Epithelial cell of proximal tubule (primary cell): ENCODE measurements at regions not wholly inside any gene's neighbourhood (a gene's known extent, or its start where the extent isn't known, plus 50 kb on each side); places are given as distances from the start of the nearest gene placed in this dataset.
"Not testable (repeated sequence)": the region's sequence is repeated elsewhere in the genome, so short reads cannot be mapped to it uniquely, and the experiment has no call there.

Experiments
- DNase-seq: peaks from one replicate; pipeline ENCODE4 v3.0.0-alpha.2; 2011; ENCODE audit warnings: low read depth
- H3K4me3 ChIP-seq: 2 replicates; pipeline ENCODE4 v1.5.1; 2011; ENCODE audit warnings: low read depth, mild to moderate bottlenecking, low read length
- CTCF ChIP-seq: conservative IDR thresholded peaks from 2 replicates; pipeline ENCODE4 v1.5.1; 2012; ENCODE audit warnings: low read depth, mild to moderate bottlenecking, low read length

DNA sequence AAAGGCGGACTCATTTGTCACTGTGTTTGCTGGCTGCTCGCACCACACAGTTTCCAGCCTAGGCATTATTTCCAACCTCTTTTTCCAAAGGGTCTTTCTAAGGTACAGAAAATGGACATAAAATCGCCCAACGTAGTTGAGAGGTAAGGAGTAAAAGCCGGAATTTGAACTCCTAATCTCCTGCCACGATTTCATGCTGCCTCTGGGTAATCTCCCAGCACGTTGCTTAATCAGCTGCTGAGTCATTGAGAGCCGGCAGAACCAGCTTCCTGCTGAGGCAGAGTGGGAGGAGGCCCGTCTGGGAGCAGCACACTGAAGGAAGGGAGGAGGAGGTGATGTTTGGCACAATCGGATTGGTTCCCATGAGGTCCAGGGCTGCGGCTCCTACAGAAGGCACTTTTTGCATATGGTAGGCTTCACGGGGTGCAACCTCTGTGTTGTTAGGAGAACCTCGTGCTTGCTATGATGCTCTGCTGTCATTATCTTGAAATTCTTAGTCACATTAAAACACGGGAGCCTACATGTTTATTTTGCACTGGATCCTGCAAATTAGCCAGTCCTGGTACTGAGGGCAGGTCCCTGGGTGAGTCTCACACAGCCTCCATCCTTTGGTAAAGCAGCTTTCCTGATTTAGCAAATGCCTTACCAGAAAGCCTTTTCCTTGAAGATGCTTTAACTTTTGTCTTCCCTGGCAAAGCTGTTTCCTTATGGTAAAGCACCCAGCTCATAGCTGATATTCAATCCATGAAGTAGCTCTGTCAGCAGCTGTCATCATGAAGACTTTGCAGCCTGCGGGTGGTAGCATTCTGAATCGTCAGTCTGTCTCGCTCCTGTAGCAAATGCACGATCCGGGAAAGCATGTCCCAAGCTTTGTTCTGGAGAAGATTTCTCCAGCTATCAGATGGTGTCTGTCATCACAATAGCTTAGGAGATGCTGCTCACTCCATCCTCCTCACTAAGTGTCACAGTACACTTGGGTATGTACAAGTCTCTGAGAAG, 191.6 kb upstream of the MSX2 start:
- TF ChIP-seq CTCF = no peak
- H3K4me3 ChIP-seq = no peak overlapping the region
- DNase-seq = peak; percentile 67

GRCh38 chr5:174533751-174534241, 190.6 kb upstream of the MSX2 start:
- peak; percentile 45 for DNase-seq
- no peak overlapping the region for H3K4me3 ChIP-seq
- no peak for TF ChIP-seq CTCF

DNA sequence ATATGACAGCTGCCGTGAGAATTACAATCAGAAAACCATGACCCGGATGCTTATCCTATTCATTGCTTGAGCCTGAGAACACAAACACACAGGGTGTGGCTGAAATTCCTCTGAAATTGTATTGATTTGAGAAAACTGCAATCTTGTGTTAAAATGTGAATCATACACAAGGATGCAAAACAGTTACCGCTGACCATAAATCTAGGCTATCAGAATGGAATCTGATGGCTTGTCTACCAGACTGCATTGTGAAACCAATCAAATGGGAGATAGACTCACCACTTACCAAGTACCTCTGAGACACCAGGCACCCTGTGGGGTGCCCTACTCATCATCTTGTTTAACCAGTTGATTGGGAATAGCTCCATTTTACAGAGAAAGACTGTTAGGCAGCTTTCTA, 188.7 kb upstream of the MSX2 start:
- no peak overlapping the region for H3K4me3 ChIP-seq
- TF ChIP-seq CTCF = no peak
- no peak for DNase-seq

DNA sequence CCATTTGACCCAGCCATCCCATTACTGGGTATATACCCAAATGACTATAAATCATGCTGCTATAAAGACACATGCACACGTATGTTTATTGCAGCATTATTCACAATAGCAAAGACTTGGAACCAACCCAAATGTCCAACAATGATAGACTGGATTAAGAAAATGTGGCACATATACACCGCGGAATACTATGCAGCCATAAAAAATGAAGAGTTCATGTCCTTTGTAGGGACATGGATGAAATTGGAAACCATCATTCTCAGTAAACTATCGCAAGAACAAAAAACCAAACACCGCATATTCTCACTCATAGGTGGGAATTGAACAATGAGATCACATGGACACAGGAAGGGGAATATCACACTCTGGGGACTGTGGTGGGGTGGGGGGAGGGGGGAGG, 184.6 kb upstream of the MSX2 start:
- H3K4me3 ChIP-seq, DNase-seq: not testable (repeated sequence)

DNA sequence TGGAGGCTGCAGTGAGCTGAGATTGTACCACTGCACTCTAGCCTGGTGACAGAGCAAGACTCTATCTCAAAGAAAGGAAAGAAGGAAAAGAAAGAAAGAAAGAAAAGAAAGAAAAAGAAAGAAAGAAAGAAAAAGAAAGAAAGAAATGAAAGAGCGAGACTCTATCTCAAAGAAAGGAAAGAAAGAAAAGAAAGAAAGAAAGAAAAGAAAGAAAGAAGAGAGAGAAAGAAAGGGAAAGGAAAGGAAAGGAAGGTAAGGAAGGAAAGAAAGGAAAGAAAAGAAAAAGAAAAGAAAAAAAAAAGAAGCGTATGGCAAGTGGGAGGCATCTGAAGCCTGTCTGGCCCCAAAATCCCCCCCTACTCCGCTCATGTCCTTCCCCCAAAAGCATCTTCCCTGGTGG, 182.3 kb upstream of the MSX2 start:
- H3K4me3 ChIP-seq = no peak overlapping the region
- DNase-seq = no peak
- TF ChIP-seq CTCF = no peak

GRCh38 chr5:174542471-174542870, 181.9 kb upstream of the MSX2 start:
- TF ChIP-seq CTCF = no peak
- no peak overlapping the region for H3K4me3 ChIP-seq
- DNase-seq = no peak

DNA sequence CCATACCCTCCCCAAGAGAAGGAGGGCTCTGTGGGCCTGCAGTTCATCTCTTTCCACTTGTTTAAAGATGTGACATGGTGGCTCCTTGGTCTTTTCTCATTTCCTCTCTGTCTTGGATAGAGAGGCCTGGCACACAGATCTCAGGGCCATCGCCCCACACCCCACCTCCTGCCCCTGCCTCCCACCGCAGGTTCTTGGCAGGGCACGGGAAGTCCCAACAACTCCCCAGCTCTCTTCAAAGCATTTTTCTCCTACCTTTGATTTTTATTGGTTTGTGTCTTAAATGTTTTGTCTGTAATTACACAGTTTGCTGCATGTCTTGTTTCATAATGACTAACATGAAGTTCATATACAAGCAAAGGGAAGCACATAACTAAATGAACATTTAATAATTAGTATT, 178.5 kb upstream of the MSX2 start:
- no peak for DNase-seq
- no peak for TF ChIP-seq CTCF
- no peak overlapping the region for H3K4me3 ChIP-seq
